ENCODE measurements at regions not wholly inside any gene's neighbourhood (a gene's known extent, or its start where the extent isn't known, plus 50 kb on each side); places are given as distances from the start of the nearest gene placed in this dataset.

DNA sequence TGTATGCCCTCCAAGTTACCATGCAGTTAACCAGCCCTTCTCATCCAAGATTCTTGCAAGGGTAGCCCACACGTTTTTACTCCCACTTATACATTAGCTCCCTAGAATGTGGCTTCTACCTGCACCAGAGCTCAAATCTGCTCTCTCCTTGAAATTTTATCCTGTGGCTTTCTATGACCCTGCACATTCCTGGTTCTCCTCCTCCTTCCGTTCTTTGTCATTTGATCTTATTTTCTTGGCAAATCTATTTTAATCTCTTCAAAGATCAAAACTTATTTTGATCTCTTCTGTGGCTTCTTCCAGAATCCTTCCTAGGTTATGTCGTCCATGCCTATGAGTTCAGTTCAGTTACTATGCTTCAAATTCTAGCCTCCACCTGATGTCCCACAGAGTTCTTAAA, 115.6 kb upstream of the GUCA2B start:
- BruUV-seq (replicated peaks): no TSS peak
- Histone ChIP-seq H3K9me2 (ENCODE audit: insufficient read depth) (no peaks in the 10 kb centered on the region), H3K79me2 (ENCODE audit: insufficient read depth, low read length) (no peaks in the 10 kb centered on the region), H3K36me3 (ENCODE audit: control insufficient read depth in 1 of 2, insufficient read depth in 2 of 2, low read length in 2 of 2) (no peaks in the 10 kb centered on the region), H3K4me1 (ENCODE audit: control insufficient read depth in 1 of 2, insufficient read depth in 2 of 2, low read length in 2 of 2) (peaks cover 10 to 16% of the 10 kb centered on the region in 2 experiments; a peak in 3 of 4 replicates), H3K9ac (ENCODE audit: low read length) (no peak overlapping the region), H4K20me1 (ENCODE audit: insufficient read depth) (no peaks in the 10 kb centered on the region), H2AFZ (ENCODE audit: low read depth, low read length, poor library complexity, severe bottlenecking) (no peak overlapping the region), H3K4me3 (replicated peaks in 1 of 2; ENCODE audit: low read depth in 1 of 2, low read length in 2 of 2) (no peak overlapping the region), H3K4me2 (ENCODE audit: low read length) (no peak overlapping the region), H3K27ac (ENCODE audit: low read depth, low read length) (no peak overlapping the region), H3K27me3 (ENCODE audit: insufficient read depth, low read length) (no peaks in the 10 kb centered on the region), H3K9me3 (ENCODE audit: control insufficient read depth in 1 of 2, insufficient read depth in 1 of 2, low read depth in 1 of 2, low read length in 2 of 2) (no peaks in the 10 kb centered on the region)
- no peak for TF ChIP-seq CBX3 (IDR thresholded peaks at IDR 0.05; ENCODE audit: low read depth)
- CTCF ChIA-PET: no interaction called here
- POLR2A ChIA-PET: no interaction called here
- DNase-seq (ENCODE audit: low read depth, low spot score): no peak
- no peak for ATAC-seq
- RAD21 ChIA-PET (ENCODE audit: low non-redundant PET in 1 of 2, low total read pairs in 2 of 2, uncharacterized antibody in 2 of 2, unreplicated experiment in 2 of 2): no interaction called here
- intact Hi-C loops (cut with micrococcal nuclease): loop anchor here (5.0 to 10.0 kb wide), 2 partner anchors 225 to 463 kb away; no protein-coding TSS in a partner anchor

DNA sequence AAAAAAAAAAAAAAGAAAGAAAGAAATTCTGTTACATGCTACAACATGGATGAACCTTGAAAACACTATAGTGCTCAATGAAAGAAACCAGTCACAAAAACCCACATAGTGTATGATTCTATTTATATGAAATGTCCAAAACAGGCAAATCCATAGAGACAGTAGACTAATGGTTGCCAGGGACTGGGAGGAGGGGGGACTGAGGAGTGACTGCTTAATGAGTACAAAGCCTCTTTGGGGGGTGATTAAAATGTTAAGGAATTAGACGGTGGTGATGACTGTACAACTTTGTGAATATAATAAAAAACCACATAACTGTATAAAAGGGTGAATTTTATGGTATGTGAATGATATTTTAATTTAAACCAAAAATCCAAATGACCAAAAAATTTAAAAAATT, 116.0 kb upstream of the GUCA2B start:
- Histone ChIP-seq H3K27ac (ENCODE audit: low read depth, low read length) (no peak overlapping the region), H3K9me2 (ENCODE audit: insufficient read depth) (no peaks in the 10 kb centered on the region), H3K9me3 (ENCODE audit: control insufficient read depth in 1 of 2, insufficient read depth in 1 of 2, low read depth in 1 of 2, low read length in 2 of 2) (no peaks in the 10 kb centered on the region), H3K4me2 (ENCODE audit: low read length) (no peak overlapping the region), H3K4me1 (ENCODE audit: control insufficient read depth in 1 of 2, insufficient read depth in 2 of 2, low read length in 2 of 2) (peaks cover 10 to 16% of the 10 kb centered on the region in 2 experiments; a peak in 3 of 4 replicates), H3K4me3 (replicated peaks in 1 of 2; ENCODE audit: low read depth in 1 of 2, low read length in 2 of 2) (no peak overlapping the region), H3K27me3 (ENCODE audit: insufficient read depth, low read length) (no peaks in the 10 kb centered on the region), H3K9ac (ENCODE audit: low read length) (no peak overlapping the region), H2AFZ (ENCODE audit: low read depth, low read length, poor library complexity, severe bottlenecking) (no peak overlapping the region), H3K79me2 (ENCODE audit: insufficient read depth, low read length) (no peaks in the 10 kb centered on the region), H3K36me3 (ENCODE audit: control insufficient read depth in 1 of 2, insufficient read depth in 2 of 2, low read length in 2 of 2) (no peaks in the 10 kb centered on the region), H4K20me1 (ENCODE audit: insufficient read depth) (no peaks in the 10 kb centered on the region)
- POLR2A ChIA-PET: no interaction called here
- DNase-seq (ENCODE audit: low read depth, low spot score) (no peak), ATAC-seq (no peak)
- RAD21 ChIA-PET (ENCODE audit: low non-redundant PET in 1 of 2, low total read pairs in 2 of 2, uncharacterized antibody in 2 of 2, unreplicated experiment in 2 of 2): no interaction called here
- intact Hi-C loops (cut with micrococcal nuclease): loop anchor here (5.0 to 10.0 kb wide), 2 partner anchors 225 to 462 kb away; no protein-coding TSS in a partner anchor
- BruUV-seq (replicated peaks): no TSS peak
- CTCF ChIA-PET: no interaction called here
- TF ChIP-seq CBX3 (IDR thresholded peaks at IDR 0.05; ENCODE audit: low read depth) (no peak), ZFX (IDR thresholded peaks at IDR 0.05) (no peak), SIN3A (IDR thresholded peaks at IDR 0.05; ENCODE audit: low read depth) (no peak), POLR2A (IDR thresholded peaks at IDR 0.05; ENCODE audit: borderline replicate concordance, extremely low read depth, insufficient read depth, insufficient read length) (no peak), CEBPB (IDR thresholded peaks at IDR 0.05; ENCODE audit: low read depth) (no peak), YY1 (IDR thresholded peaks at IDR 0.05; ENCODE audit: extremely low read depth, insufficient replicate concordance, low read depth, low read length) (no peak), POLR2AphosphoS5 (IDR thresholded peaks at IDR 0.05; ENCODE audit: low read depth, low read length) (no peak), EZH2 (IDR thresholded peaks at IDR 0.05) (no peak), EZH2phosphoT487 (IDR thresholded peaks at IDR 0.05; ENCODE audit: borderline replicate concordance) (no peak), JUND (IDR thresholded peaks at IDR 0.05) (no peak), ELF1 (IDR thresholded peaks at IDR 0.05; ENCODE audit: borderline replicate concordance, low read depth) (no peak), EGR1 (IDR thresholded peaks at IDR 0.05; ENCODE audit: low read depth) (no peak), TCF7L2 (IDR thresholded peaks at IDR 0.05; ENCODE audit: borderline replicate concordance, extremely low read depth, insufficient read depth, insufficient read length) (no peak)
- TF ChIP-seq, protein P1, sequence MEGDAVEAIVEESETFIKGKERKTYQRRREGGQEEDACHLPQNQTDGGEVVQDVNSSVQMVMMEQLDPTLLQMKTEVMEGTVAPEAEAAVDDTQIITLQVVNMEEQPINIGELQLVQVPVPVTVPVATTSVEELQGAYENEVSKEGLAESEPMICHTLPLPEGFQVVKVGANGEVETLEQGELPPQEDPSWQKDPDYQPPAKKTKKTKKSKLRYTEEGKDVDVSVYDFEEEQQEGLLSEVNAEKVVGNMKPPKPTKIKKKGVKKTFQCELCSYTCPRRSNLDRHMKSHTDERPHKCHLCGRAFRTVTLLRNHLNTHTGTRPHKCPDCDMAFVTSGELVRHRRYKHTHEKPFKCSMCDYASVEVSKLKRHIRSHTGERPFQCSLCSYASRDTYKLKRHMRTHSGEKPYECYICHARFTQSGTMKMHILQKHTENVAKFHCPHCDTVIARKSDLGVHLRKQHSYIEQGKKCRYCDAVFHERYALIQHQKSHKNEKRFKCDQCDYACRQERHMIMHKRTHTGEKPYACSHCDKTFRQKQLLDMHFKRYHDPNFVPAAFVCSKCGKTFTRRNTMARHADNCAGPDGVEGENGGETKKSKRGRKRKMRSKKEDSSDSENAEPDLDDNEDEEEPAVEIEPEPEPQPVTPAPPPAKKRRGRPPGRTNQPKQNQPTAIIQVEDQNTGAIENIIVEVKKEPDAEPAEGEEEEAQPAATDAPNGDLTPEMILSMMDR (IDR thresholded peaks at IDR 0.05 in 2 of 3, conservative IDR thresholded peaks at IDR 0.05 in 1 of 3; ENCODE audit: borderline replicate concordance in 1 of 3, insufficient read depth in 1 of 3, low read depth in 2 of 3, low read length in 2 of 3): no peak
- TF ChIP-seq, protein P2, sequence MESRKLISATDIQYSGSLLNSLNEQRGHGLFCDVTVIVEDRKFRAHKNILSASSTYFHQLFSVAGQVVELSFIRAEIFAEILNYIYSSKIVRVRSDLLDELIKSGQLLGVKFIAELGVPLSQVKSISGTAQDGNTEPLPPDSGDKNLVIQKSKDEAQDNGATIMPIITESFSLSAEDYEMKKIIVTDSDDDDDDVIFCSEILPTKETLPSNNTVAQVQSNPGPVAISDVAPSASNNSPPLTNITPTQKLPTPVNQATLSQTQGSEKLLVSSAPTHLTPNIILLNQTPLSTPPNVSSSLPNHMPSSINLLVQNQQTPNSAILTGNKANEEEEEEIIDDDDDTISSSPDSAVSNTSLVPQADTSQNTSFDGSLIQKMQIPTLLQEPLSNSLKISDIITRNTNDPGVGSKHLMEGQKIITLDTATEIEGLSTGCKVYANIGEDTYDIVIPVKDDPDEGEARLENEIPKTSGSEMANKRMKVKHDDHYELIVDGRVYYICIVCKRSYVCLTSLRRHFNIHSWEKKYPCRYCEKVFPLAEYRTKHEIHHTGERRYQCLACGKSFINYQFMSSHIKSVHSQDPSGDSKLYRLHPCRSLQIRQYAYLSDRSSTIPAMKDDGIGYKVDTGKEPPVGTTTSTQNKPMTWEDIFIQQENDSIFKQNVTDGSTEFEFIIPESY (IDR thresholded peaks at IDR 0.05; ENCODE audit: extremely low read depth, insufficient replicate concordance, low read length): no peak
